ENCODE measurements at regions not wholly inside any gene's neighbourhood (a gene's known extent, or its start where the extent isn't known, plus 50 kb on each side); places are given as distances from the start of the nearest gene placed in this dataset.

DNA sequence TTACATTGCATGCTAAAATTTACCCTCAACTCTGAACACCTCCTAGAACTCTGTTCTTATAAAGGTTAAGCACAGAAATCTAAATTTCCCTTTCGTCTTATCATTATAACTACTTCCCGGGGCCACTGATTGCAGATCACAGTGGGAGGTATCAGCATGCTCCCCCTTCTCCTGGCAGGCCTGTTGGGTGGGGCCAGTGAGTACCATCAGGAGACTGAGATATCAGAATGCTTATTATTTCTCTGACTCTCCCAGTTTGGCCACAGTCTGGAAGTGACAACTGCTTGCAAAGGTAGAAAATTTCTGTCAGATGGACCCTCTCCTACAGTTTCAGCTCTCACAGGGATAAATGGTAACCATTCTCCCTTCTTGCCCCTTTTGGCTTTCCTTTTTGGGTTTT lies 62.6 kb downstream of the DSEL start:
- H3K4me3 Mint-ChIP-seq = no peak overlapping the region
- H3K4me1 Mint-ChIP-seq = peaks cover 25% of the 10 kb centered on the region
- DNase-seq (ENCODE audit: low spot score) (no peak), ATAC-seq (no peak)
- POLR2A ChIA-PET = no interaction called here
- H3K27ac Mint-ChIP-seq = no peak overlapping the region
- H3K9me3 Mint-ChIP-seq = peaks cover 26% of the 10 kb centered on the region
- H3K27me3 Mint-ChIP-seq (ENCODE audit: low read depth) = peaks cover 2% of the 10 kb centered on the region; the same call in 1 of the 2 replicates
- no peak for TF ChIP-seq ETV6 (CRISPR knock-in tag; IDR thresholded peaks at IDR 0.05)
- TF ChIP-seq MXD4 (CRISPR knock-in tag; IDR thresholded peaks at IDR 0.05; ENCODE audit: borderline replicate concordance) = no peak
- TF ChIP-seq RELA (CRISPR knock-in tag; IDR thresholded peaks at IDR 0.05; ENCODE audit: borderline replicate concordance) = no peak
- TF ChIP-seq, protein P1, sequence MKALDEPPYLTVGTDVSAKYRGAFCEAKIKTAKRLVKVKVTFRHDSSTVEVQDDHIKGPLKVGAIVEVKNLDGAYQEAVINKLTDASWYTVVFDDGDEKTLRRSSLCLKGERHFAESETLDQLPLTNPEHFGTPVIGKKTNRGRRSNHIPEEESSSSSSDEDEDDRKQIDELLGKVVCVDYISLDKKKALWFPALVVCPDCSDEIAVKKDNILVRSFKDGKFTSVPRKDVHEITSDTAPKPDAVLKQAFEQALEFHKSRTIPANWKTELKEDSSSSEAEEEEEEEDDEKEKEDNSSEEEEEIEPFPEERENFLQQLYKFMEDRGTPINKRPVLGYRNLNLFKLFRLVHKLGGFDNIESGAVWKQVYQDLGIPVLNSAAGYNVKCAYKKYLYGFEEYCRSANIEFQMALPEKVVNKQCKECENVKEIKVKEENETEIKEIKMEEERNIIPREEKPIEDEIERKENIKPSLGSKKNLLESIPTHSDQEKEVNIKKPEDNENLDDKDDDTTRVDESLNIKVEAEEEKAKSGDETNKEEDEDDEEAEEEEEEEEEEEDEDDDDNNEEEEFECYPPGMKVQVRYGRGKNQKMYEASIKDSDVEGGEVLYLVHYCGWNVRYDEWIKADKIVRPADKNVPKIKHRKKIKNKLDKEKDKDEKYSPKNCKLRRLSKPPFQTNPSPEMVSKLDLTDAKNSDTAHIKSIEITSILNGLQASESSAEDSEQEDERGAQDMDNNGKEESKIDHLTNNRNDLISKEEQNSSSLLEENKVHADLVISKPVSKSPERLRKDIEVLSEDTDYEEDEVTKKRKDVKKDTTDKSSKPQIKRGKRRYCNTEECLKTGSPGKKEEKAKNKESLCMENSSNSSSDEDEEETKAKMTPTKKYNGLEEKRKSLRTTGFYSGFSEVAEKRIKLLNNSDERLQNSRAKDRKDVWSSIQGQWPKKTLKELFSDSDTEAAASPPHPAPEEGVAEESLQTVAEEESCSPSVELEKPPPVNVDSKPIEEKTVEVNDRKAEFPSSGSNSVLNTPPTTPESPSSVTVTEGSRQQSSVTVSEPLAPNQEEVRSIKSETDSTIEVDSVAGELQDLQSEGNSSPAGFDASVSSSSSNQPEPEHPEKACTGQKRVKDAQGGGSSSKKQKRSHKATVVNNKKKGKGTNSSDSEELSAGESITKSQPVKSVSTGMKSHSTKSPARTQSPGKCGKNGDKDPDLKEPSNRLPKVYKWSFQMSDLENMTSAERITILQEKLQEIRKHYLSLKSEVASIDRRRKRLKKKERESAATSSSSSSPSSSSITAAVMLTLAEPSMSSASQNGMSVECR (CRISPR knock-in tag; IDR thresholded peaks at IDR 0.05; ENCODE audit: borderline replicate concordance) = no peak
- TF ChIP-seq ZNF671 (CRISPR knock-in tag; IDR thresholded peaks at IDR 0.05) = no peak
- no peak for TF ChIP-seq IRF2 (CRISPR knock-in tag; IDR thresholded peaks at IDR 0.05; ENCODE audit: borderline replicate concordance, low read depth)
- no peak for TF ChIP-seq E2F5 (CRISPR knock-in tag; IDR thresholded peaks at IDR 0.05)
- no peak for TF ChIP-seq EMX1 (CRISPR knock-in tag; IDR thresholded peaks at IDR 0.05)
- TF ChIP-seq ZNF396 (CRISPR knock-in tag; IDR thresholded peaks at IDR 0.05; ENCODE audit: borderline replicate concordance) = no peak
- TF ChIP-seq PRDM15 (CRISPR knock-in tag; IDR thresholded peaks at IDR 0.05) = no peak
- no peak for TF ChIP-seq E2F4 (CRISPR knock-in tag; IDR thresholded peaks at IDR 0.05; ENCODE audit: borderline replicate concordance, low read depth)
- TF ChIP-seq, protein P2, sequence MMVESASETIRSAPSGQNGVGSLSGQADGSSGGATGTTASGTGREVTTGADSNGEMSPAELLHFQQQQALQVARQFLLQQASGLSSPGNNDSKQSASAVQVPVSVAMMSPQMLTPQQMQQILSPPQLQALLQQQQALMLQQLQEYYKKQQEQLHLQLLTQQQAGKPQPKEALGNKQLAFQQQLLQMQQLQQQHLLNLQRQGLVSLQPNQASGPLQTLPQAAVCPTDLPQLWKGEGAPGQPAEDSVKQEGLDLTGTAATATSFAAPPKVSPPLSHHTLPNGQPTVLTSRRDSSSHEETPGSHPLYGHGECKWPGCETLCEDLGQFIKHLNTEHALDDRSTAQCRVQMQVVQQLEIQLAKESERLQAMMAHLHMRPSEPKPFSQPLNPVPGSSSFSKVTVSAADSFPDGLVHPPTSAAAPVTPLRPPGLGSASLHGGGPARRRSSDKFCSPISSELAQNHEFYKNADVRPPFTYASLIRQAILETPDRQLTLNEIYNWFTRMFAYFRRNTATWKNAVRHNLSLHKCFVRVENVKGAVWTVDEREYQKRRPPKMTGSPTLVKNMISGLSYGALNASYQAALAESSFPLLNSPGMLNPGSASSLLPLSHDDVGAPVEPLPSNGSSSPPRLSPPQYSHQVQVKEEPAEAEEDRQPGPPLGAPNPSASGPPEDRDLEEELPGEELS (CRISPR knock-in tag; IDR thresholded peaks at IDR 0.05) = no peak
- TF ChIP-seq SP1 (CRISPR knock-in tag; conservative IDR thresholded peaks at IDR 0.05) = no peak
- TF ChIP-seq NR2C2 (CRISPR knock-in tag; IDR thresholded peaks at IDR 0.05) = no peak
- TF ChIP-seq NFE2L1 (CRISPR knock-in tag; IDR thresholded peaks at IDR 0.05) = no peak
- TF ChIP-seq ZNF416 (CRISPR knock-in tag; IDR thresholded peaks at IDR 0.05) = no peak
- CTCF ChIA-PET = no interaction called here
- peaks cover 14% of the 10 kb centered on the region for H3K36me3 Mint-ChIP-seq
